Astrocyte (in vitro differentiated cells and primary cell): ENCODE measurements at regions not wholly inside any gene's neighbourhood (a gene's known extent, or its start where the extent isn't known, plus 50 kb on each side); places are given as distances from the start of the nearest gene placed in this dataset.

Source experiments
- DNase-seq: peaks from one replicate; pipeline ENCODE4 v3.0.0-alpha.2; 2010; ENCODE audit warnings: low read depth
- FAIRE-seq: peaks from 2 replicates; lab custom pipeline; 2011; peaks lifted over from hg19 to GRCh38; lab: Jason Lieb, UNC
- H2AFZ ChIP-seq: 2 replicates; pipeline ENCODE4 v1.6.0; 2012; ENCODE audit warnings: low read depth, low read length, inconsistent platforms
- H3K27ac ChIP-seq: 2 replicates; pipeline ENCODE4 v1.5.1; 2011; ENCODE audit warnings: low read depth, low read length, inconsistent platforms
- H3K27me3 ChIP-seq: 2 replicates; pipeline ENCODE4 v1.6.0; 2011; ENCODE audit warnings: low read length, inconsistent platforms; ENCODE audit not compliant: insufficient read depth
- H3K36me3 ChIP-seq: 2 replicates; pipeline ENCODE4 v1.5.1; 2011; ENCODE audit warnings: low read length, inconsistent platforms; ENCODE audit not compliant: insufficient read depth
- H3K4me1 ChIP-seq: 2 replicates; pipeline ENCODE4 v1.5.1; 2011; ENCODE audit warnings: low read length, inconsistent platforms; ENCODE audit not compliant: insufficient read depth
- H3K4me2 ChIP-seq: 2 replicates; pipeline ENCODE4 v1.6.0; 2012; ENCODE audit warnings: low read length, inconsistent platforms
- H3K4me3 ChIP-seq: 2 replicates; pipeline ENCODE4 v1.5.1; 2011; ENCODE audit warnings: low read depth, mild to moderate bottlenecking, low read length, inconsistent platforms; ENCODE audit not compliant: insufficient read depth
- H3K79me2 ChIP-seq: 2 replicates; pipeline ENCODE4 v1.6.0; 2012; ENCODE audit warnings: mild to moderate bottlenecking, low read length, inconsistent platforms; ENCODE audit not compliant: insufficient read depth
- H3K9ac ChIP-seq: 2 replicates; pipeline ENCODE4 v1.6.0; 2012; ENCODE audit warnings: mild to moderate bottlenecking, low read length, inconsistent platforms
- H3K9me3 ChIP-seq: 2 replicates; pipeline ENCODE4 v1.5.1; 2012; ENCODE audit warnings: low read depth, mild to moderate bottlenecking, low read length, inconsistent platforms; ENCODE audit not compliant: insufficient read depth
- H4K20me1 ChIP-seq: 2 replicates; pipeline ENCODE4 v1.6.0; 2012; ENCODE audit warnings: low read length, inconsistent platforms; ENCODE audit not compliant: insufficient read depth
- H3K27ac Mint-ChIP-seq: one replicate; pipeline ENCODE4 v1.8.0; 2021; ENCODE audit warnings: mild to moderate bottlenecking, mixed read lengths; ENCODE audit not compliant: unreplicated experiment
- H3K27me3 Mint-ChIP-seq: one replicate; pipeline ENCODE4 v1.8.0; 2021; ENCODE audit warnings: low read depth, mixed read lengths; ENCODE audit not compliant: unreplicated experiment
- H3K36me3 Mint-ChIP-seq: one replicate; pipeline ENCODE4 v1.8.0; 2021; ENCODE audit warnings: low read depth, mixed read lengths; ENCODE audit not compliant: unreplicated experiment
- H3K4me1 Mint-ChIP-seq: one replicate; pipeline ENCODE4 v1.8.0; 2021; ENCODE audit warnings: low read depth, mixed read lengths; ENCODE audit not compliant: unreplicated experiment
- H3K4me3 Mint-ChIP-seq: one replicate; pipeline ENCODE4 v1.8.0; 2021; ENCODE audit warnings: mild to moderate bottlenecking, moderate library complexity, mixed read lengths; ENCODE audit not compliant: unreplicated experiment
- H3K9me3 Mint-ChIP-seq: one replicate; pipeline ENCODE4 v1.8.0; 2021; ENCODE audit warnings: mild to moderate bottlenecking, mixed read lengths; ENCODE audit not compliant: unreplicated experiment
- EZH2 ChIP-seq: IDR thresholded peaks from 2 replicates; pipeline ENCODE4 v1.6.1; 2012; ENCODE audit warnings: mild to moderate bottlenecking, low read length, inconsistent platforms; ENCODE audit not compliant: insufficient read depth
- TF ChIP-seq, protein P1 (sequence below): IDR thresholded peaks from 2 replicates; pipeline ENCODE4 v1.5.1; 2011; ENCODE audit warnings: low read depth, mild to moderate bottlenecking, inconsistent platforms, low read length, moderate library complexity; ENCODE audit not compliant: insufficient read depth

DNA sequence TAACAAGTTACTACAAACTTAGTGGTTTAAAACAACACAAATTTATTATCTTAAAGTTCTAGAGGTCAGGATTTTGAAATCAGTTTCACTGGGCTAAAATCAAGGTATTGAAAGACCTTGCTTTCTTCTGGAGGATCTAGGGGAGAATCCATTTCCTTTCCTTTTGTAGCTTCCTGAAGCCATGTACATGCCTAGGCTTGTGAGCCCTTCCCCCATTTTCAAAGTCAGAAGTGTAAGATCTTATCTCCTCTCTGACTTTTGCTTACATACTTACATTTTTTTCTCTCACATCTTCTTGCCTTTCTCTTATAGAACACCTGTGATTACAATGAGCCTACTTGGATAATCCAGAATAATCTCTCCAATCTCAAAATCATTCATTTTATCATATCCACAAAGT lies 78.7 kb upstream of the MBOAT2 start:
- Histone ChIP-seq H3K27me3 (no peaks in the 10 kb centered on the region), H3K27ac (no peak overlapping the region), H3K79me2 (no peaks in the 10 kb centered on the region), H3K9me3 (peaks cover 4% of the 10 kb centered on the region), H3K9ac (no peak overlapping the region), H3K4me2 (no peak overlapping the region), H2AFZ (no peak overlapping the region), H4K20me1 (no peaks in the 10 kb centered on the region), H3K36me3 (no peaks in the 10 kb centered on the region), H3K4me3 (no peak overlapping the region), H3K4me1 (peaks cover 5% of the 10 kb centered on the region)
- Mint-ChIP-seq H3K9me3 (peaks cover 9% of the 10 kb centered on the region), H3K27ac (no peak overlapping the region), H3K4me3 (no peak overlapping the region), H3K36me3 (no peaks in the 10 kb centered on the region), H3K27me3 (no peaks in the 10 kb centered on the region), H3K4me1 (peaks cover 10% of the 10 kb centered on the region)
- no peak for TF ChIP-seq EZH2
- TF ChIP-seq, protein P1, sequence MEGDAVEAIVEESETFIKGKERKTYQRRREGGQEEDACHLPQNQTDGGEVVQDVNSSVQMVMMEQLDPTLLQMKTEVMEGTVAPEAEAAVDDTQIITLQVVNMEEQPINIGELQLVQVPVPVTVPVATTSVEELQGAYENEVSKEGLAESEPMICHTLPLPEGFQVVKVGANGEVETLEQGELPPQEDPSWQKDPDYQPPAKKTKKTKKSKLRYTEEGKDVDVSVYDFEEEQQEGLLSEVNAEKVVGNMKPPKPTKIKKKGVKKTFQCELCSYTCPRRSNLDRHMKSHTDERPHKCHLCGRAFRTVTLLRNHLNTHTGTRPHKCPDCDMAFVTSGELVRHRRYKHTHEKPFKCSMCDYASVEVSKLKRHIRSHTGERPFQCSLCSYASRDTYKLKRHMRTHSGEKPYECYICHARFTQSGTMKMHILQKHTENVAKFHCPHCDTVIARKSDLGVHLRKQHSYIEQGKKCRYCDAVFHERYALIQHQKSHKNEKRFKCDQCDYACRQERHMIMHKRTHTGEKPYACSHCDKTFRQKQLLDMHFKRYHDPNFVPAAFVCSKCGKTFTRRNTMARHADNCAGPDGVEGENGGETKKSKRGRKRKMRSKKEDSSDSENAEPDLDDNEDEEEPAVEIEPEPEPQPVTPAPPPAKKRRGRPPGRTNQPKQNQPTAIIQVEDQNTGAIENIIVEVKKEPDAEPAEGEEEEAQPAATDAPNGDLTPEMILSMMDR, result no peak
- DNase-seq (no peak), FAIRE-seq (no peak)

DNA sequence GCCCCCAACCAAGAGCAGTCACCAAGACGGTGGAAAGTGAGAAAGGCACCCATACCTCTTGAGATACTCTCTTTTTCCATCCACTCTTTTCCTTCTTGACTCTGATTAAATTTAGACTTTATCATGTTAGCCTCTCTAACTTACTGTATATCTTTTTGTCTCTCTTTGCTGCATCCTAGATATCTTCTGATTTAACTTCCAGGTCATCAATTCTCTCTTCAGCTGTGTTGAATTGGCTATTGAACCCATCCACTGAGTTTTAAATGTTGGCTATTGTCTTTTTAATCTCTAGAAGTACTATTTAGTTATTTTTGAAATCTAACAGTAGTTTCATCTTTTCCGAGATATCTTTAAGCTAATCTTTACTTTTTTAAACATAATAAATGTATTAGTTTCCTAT lies 78.3 kb upstream of the MBOAT2 start:
- H2AFZ ChIP-seq, result no peak overlapping the region
- no peak for TF ChIP-seq EZH2
- TF ChIP-seq, protein P1, result no peak
- no peaks in the 10 kb centered on the region for H3K79me2 ChIP-seq
- Mint-ChIP-seq H3K4me3 (no peak overlapping the region), H3K27me3 (peaks cover 2% of the 10 kb centered on the region), H3K9me3 (peaks cover 9% of the 10 kb centered on the region), H3K36me3 (no peaks in the 10 kb centered on the region), H3K4me1 (peaks cover 7% of the 10 kb centered on the region), H3K27ac (no peak overlapping the region)
- H3K4me2 ChIP-seq, result no peak overlapping the region
- H3K27me3 ChIP-seq, result no peaks in the 10 kb centered on the region
- peaks cover 4% of the 10 kb centered on the region for H3K4me1 ChIP-seq
- H3K4me3 ChIP-seq, result no peak overlapping the region
- H3K36me3 ChIP-seq, result no peaks in the 10 kb centered on the region
- H4K20me1 ChIP-seq, result no peaks in the 10 kb centered on the region
- FAIRE-seq (no peak), DNase-seq (no peak)
- no peak overlapping the region for H3K27ac ChIP-seq
- peaks cover 4% of the 10 kb centered on the region for H3K9me3 ChIP-seq
- H3K9ac ChIP-seq, result no peak overlapping the region

GRCh38 chr2:9078405-9078804 lies 74.9 kb upstream of the MBOAT2 start:
- no peak overlapping the region for H3K4me3 Mint-ChIP-seq
- DNase-seq (no peak), FAIRE-seq (no peak)
- Histone ChIP-seq H3K27ac (no peak overlapping the region), H3K4me1 (no peaks in the 10 kb centered on the region), H3K79me2 (no peaks in the 10 kb centered on the region), H4K20me1 (no peaks in the 10 kb centered on the region), H3K9ac (no peak overlapping the region), H3K4me2 (no peak overlapping the region), H3K27me3 (no peaks in the 10 kb centered on the region), H3K4me3 (no peak overlapping the region), H2AFZ (no peak overlapping the region), H3K36me3 (no peaks in the 10 kb centered on the region), H3K9me3 (peaks cover 4% of the 10 kb centered on the region)
- peaks cover 14% of the 10 kb centered on the region for H3K9me3 Mint-ChIP-seq
- no peaks in the 10 kb centered on the region for H3K4me1 Mint-ChIP-seq
- no peaks in the 10 kb centered on the region for H3K36me3 Mint-ChIP-seq
- TF ChIP-seq EZH2, result no peak
- TF ChIP-seq, protein P1, result no peak
- H3K27me3 Mint-ChIP-seq, result peaks cover 2% of the 10 kb centered on the region
- no peak overlapping the region for H3K27ac Mint-ChIP-seq
